ENCODE measurements at regions not wholly inside any gene's neighbourhood (a gene's known extent, or its start where the extent isn't known, plus 50 kb on each side); places are given as distances from the start of the nearest gene placed in this dataset.

DNA sequence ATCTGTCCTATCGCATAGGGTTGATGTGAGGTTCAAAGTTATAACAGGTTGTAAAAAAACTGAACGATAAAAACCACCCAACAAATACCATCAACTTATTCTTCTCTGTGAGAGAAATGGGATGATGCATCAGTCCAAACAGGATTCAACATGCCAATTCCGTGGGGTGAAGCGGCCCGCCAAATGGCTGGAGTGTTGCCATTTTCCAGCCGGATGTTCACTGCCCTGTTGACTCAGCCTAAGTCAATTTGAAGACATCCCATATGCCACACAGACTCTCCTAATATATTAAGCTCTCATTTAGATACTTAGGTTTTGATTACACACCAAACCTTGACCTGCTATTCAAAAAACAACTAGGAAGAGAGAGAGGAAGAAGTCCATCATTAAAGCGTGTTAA lies 311.1 kb downstream of the VPS13C start:
- no peaks in the 10 kb centered on the region for H3K4me1 ChIP-seq (ENCODE audit: insufficient read depth, low read length, severe bottlenecking)

DNA sequence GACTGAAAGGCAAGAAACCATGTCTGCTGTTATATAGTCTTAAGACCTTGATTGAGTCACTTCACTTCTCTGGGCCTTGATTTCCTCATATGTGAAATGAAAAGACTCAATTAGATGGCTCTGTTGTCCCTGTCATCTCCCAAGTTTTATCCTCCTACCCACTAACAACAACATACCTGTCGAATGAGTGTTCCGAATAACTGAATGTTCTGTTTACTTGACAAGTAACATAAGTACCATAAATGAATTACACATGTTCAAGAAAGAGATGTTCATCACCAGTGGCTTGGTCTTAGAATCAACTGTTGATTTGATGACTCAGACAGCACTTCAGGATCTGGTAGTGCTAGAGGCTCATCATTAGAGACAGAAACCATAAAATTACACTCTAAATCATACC lies 311.7 kb downstream of the VPS13C start:
- Histone ChIP-seq H3K27ac (ENCODE audit: low read depth, low read length, poor library complexity, severe bottlenecking) (no peak overlapping the region), H3K9ac (ENCODE audit: low read length) (no peak overlapping the region), H3F3A (ENCODE audit: insufficient read depth, low read length) (no peaks in the 10 kb centered on the region), H3K27me3 (ENCODE audit: insufficient read depth, low read length) (no peaks in the 10 kb centered on the region), H3K9me3 (ENCODE audit: low read length) (no peaks in the 10 kb centered on the region), H3K4me3 (ENCODE audit: low read depth, low read length, poor library complexity, severe bottlenecking) (no peak overlapping the region), H3K36me3 (ENCODE audit: insufficient read depth, low read length) (no peaks in the 10 kb centered on the region), H3K9me2 (ENCODE audit: low read depth, low read length) (no peaks in the 10 kb centered on the region), H3K4me2 (ENCODE audit: low read length) (no peak overlapping the region), H4K20me1 (ENCODE audit: insufficient read depth, low read length) (no peaks in the 10 kb centered on the region), H3K4me1 (ENCODE audit: insufficient read depth, low read length, severe bottlenecking) (no peaks in the 10 kb centered on the region), H3K79me2 (ENCODE audit: insufficient read depth, low read length) (no peaks in the 10 kb centered on the region), H2AFZ (ENCODE audit: low read length) (no peak overlapping the region)
- no peak for TF ChIP-seq EZH2 (IDR thresholded peaks at IDR 0.05; ENCODE audit: borderline replicate concordance, low read length)
- TF ChIP-seq CTCF (IDR thresholded peaks at IDR 0.05; ENCODE audit: low read length), result no peak

More for the DNA sequence above, 311.1 kb downstream of the VPS13C start:
- Histone ChIP-seq H3F3A (ENCODE audit: insufficient read depth, low read length) (no peaks in the 10 kb centered on the region), H2AFZ (ENCODE audit: low read length) (no peak overlapping the region), H3K27ac (ENCODE audit: low read depth, low read length, poor library complexity, severe bottlenecking) (no peak overlapping the region), H3K4me2 (ENCODE audit: low read length) (no peak overlapping the region), H3K9me2 (ENCODE audit: low read depth, low read length) (no peaks in the 10 kb centered on the region), H4K20me1 (ENCODE audit: insufficient read depth, low read length) (no peaks in the 10 kb centered on the region), H3K9ac (ENCODE audit: low read length) (no peak overlapping the region), H3K9me3 (ENCODE audit: low read length) (no peaks in the 10 kb centered on the region), H3K79me2 (ENCODE audit: insufficient read depth, low read length) (no peaks in the 10 kb centered on the region), H3K27me3 (ENCODE audit: insufficient read depth, low read length) (no peaks in the 10 kb centered on the region), H3K36me3 (ENCODE audit: insufficient read depth, low read length) (no peaks in the 10 kb centered on the region), H3K4me3 (ENCODE audit: low read depth, low read length, poor library complexity, severe bottlenecking) (no peak overlapping the region)
- TF ChIP-seq EZH2 (IDR thresholded peaks at IDR 0.05; ENCODE audit: borderline replicate concordance, low read length), result no peak
- TF ChIP-seq CTCF (IDR thresholded peaks at IDR 0.05; ENCODE audit: low read length), result no peak

DNA sequence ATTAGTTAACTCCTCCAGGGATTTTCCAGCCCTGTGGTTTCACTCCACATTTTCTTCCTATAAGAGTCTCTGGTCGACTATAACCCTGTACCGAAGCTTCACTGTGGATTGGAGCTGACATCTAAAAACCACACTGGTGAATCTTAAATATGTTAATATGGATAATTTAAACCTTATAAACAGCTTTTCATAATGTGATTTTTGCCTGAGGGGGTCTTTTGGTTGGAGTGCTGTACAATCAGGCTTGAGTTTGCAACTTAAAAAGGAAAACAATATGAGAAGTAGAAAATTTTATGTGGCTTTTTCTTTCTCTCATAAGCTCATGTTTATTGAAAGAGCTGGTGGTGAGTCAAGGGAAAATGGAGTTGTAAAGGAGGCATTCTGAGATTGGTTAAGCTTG lies 313.7 kb downstream of the VPS13C start:
- TF ChIP-seq EZH2 (IDR thresholded peaks at IDR 0.05; ENCODE audit: borderline replicate concordance, low read length) (no peak), CTCF (IDR thresholded peaks at IDR 0.05; ENCODE audit: low read length) (no peak)
- Histone ChIP-seq H3K9me2 (ENCODE audit: low read depth, low read length) (no peaks in the 10 kb centered on the region), H3K9me3 (ENCODE audit: low read length) (no peaks in the 10 kb centered on the region), H3K27ac (ENCODE audit: low read depth, low read length, poor library complexity, severe bottlenecking) (no peak overlapping the region), H4K20me1 (ENCODE audit: insufficient read depth, low read length) (no peaks in the 10 kb centered on the region), H3K27me3 (ENCODE audit: insufficient read depth, low read length) (no peaks in the 10 kb centered on the region), H2AFZ (ENCODE audit: low read length) (no peak overlapping the region), H3K79me2 (ENCODE audit: insufficient read depth, low read length) (no peaks in the 10 kb centered on the region), H3K4me3 (ENCODE audit: low read depth, low read length, poor library complexity, severe bottlenecking) (no peak overlapping the region), H3K9ac (ENCODE audit: low read length) (no peak overlapping the region), H3F3A (ENCODE audit: insufficient read depth, low read length) (no peaks in the 10 kb centered on the region), H3K36me3 (ENCODE audit: insufficient read depth, low read length) (no peaks in the 10 kb centered on the region), H3K4me1 (ENCODE audit: insufficient read depth, low read length, severe bottlenecking) (no peaks in the 10 kb centered on the region), H3K4me2 (ENCODE audit: low read length) (no peak overlapping the region)
